ENCODE measurements at regions not wholly inside any gene's neighbourhood (a gene's known extent, or its start where the extent isn't known, plus 50 kb on each side); places are given as distances from the start of the nearest gene placed in this dataset.

GRCh38 chr12:74043343-74043742 is 494.3 kb upstream of the ATXN7L3B start:
- no peaks in the 10 kb centered on the region for H3K36me3 Mint-ChIP-seq
- peaks cover 8 to 14% of the 10 kb centered on the region in 2 donors for H3K9me3 Mint-ChIP-seq
- H3K27ac Mint-ChIP-seq = no peak overlapping the region
- no peak for ATAC-seq
- DNase-seq (ENCODE audit: low spot score in 2 of 2) = no peak

GRCh38 chr12:74049348-74049747 is 488.3 kb upstream of the ATXN7L3B start:
- H3K36me3 Mint-ChIP-seq = no peaks in the 10 kb centered on the region
- ATAC-seq = no peak
- no peak overlapping the region for H3K27ac Mint-ChIP-seq
- DNase-seq (ENCODE audit: low spot score in 2 of 2) = no peak
- H3K9me3 Mint-ChIP-seq = peaks cover 0 to 5% of the 10 kb centered on the region in 2 donors

- H3K36me3 Mint-ChIP-seq = no peaks in the 10 kb centered on the region
- H3K9me3 Mint-ChIP-seq = peaks cover 0 to 5% of the 10 kb centered on the region in 2 donors
Measured at GRCh38 chr12:74051848-74052247, 485.8 kb upstream of the ATXN7L3B start.

GRCh38 chr12:74066476-74066875 is 471.2 kb upstream of the ATXN7L3B start:
- no peak for ATAC-seq
- Mint-ChIP-seq H3K36me3 (peaks cover 5 to 21% of the 10 kb centered on the region in 2 donors), H3K9me3 (peaks cover 32 to 41% of the 10 kb centered on the region in 2 donors), H3K27ac (no peak overlapping the region)
- DNase-seq (ENCODE audit: low spot score in 2 of 2) = no peak

More at GRCh38 chr12:74051848-74052247, 485.8 kb upstream of the ATXN7L3B start:
- H3K27ac Mint-ChIP-seq = no peak overlapping the region
- ATAC-seq = no peak
- no peak for DNase-seq (ENCODE audit: low spot score in 2 of 2)

- Mint-ChIP-seq H3K27ac (no peak overlapping the region), H3K9me3 (peaks cover 29 to 37% of the 10 kb centered on the region in 2 donors), H3K36me3 (peaks cover 5 to 15% of the 10 kb centered on the region in 2 donors)
- DNase-seq (ENCODE audit: low spot score in 2 of 2) (no peak), ATAC-seq (no peak)
Measured at GRCh38 chr12:74071182-74071581, 466.5 kb upstream of the ATXN7L3B start.

- DNase-seq (ENCODE audit: low spot score in 2 of 2) (no peak), ATAC-seq (no peak)
- Mint-ChIP-seq H3K27ac (no peak overlapping the region), H3K36me3 (no peaks in the 10 kb centered on the region), H3K9me3 (peaks cover 2% of the 10 kb centered on the region in 2 donors)
Measured at GRCh38 chr12:74076918-74077317, 460.7 kb upstream of the ATXN7L3B start.

- no peak for ATAC-seq
- H3K27ac Mint-ChIP-seq = no peak overlapping the region
- no peak for DNase-seq (ENCODE audit: low spot score in 2 of 2)
- H3K36me3 Mint-ChIP-seq = no peaks in the 10 kb centered on the region
- H3K9me3 Mint-ChIP-seq = peaks cover 0 to 4% of the 10 kb centered on the region in 2 donors
Measured at GRCh38 chr12:74105434-74105833, 432.2 kb upstream of the ATXN7L3B start.

- H3K36me3 Mint-ChIP-seq = no peaks in the 10 kb centered on the region
- no peak for ATAC-seq
- no peak overlapping the region for H3K27ac Mint-ChIP-seq
- DNase-seq (ENCODE audit: low spot score in 2 of 2) = no peak
- H3K9me3 Mint-ChIP-seq = no peaks in the 10 kb centered on the region
Measured at GRCh38 chr12:74108729-74109128, 428.9 kb upstream of the ATXN7L3B start.

- peaks cover 0 to 4% of the 10 kb centered on the region in 2 donors for H3K9me3 Mint-ChIP-seq
- DNase-seq (ENCODE audit: low spot score in 2 of 2) (no peak), ATAC-seq (peak in 1 of 2 donors; percentile 41)
- no peak overlapping the region for H3K27ac Mint-ChIP-seq
- H3K36me3 Mint-ChIP-seq = no peaks in the 10 kb centered on the region
Measured at GRCh38 chr12:74111688-74112360, 425.8 kb upstream of the ATXN7L3B start.

- ATAC-seq = no peak
- no peaks in the 10 kb centered on the region for H3K36me3 Mint-ChIP-seq
- no peak for DNase-seq (ENCODE audit: low spot score in 2 of 2)
- H3K27ac Mint-ChIP-seq = no peak overlapping the region
- peaks cover 0 to 4% of the 10 kb centered on the region in 2 donors for H3K9me3 Mint-ChIP-seq
Measured at GRCh38 chr12:74119811-74120362, 417.7 kb upstream of the ATXN7L3B start.

- Mint-ChIP-seq H3K36me3 (no peaks in the 10 kb centered on the region), H3K9me3 (peaks cover 0 to 4% of the 10 kb centered on the region in 2 donors), H3K27ac (no peak overlapping the region)
- DNase-seq (ENCODE audit: low spot score in 2 of 2) (no peak), ATAC-seq (no peak)
Measured at GRCh38 chr12:74120644-74121043, 417.0 kb upstream of the ATXN7L3B start.

GRCh38 chr12:74129702-74130101 is 407.9 kb upstream of the ATXN7L3B start:
- ATAC-seq (no peak), DNase-seq (ENCODE audit: low spot score in 2 of 2) (no peak)
- Mint-ChIP-seq H3K9me3 (peaks cover 5% of the 10 kb centered on the region in 2 donors), H3K27ac (no peak overlapping the region), H3K36me3 (no peaks in the 10 kb centered on the region)

GRCh38 chr12:74144396-74144795 is 393.2 kb upstream of the ATXN7L3B start:
- Mint-ChIP-seq H3K36me3 (no peaks in the 10 kb centered on the region), H3K9me3 (no peaks in the 10 kb centered on the region), H3K27ac (no peak overlapping the region)
- no peak for ATAC-seq
- no peak for DNase-seq (ENCODE audit: low spot score in 2 of 2)

- H3K9me3 Mint-ChIP-seq = no peaks in the 10 kb centered on the region
- no peaks in the 10 kb centered on the region for H3K36me3 Mint-ChIP-seq
- H3K27ac Mint-ChIP-seq = no peak overlapping the region
- no peak for DNase-seq (ENCODE audit: low spot score in 2 of 2)
- no peak for ATAC-seq
Measured at GRCh38 chr12:74145328-74145727, 392.3 kb upstream of the ATXN7L3B start.

- DNase-seq (ENCODE audit: low spot score in 2 of 2) = no peak
- Mint-ChIP-seq H3K27ac (no peak overlapping the region), H3K9me3 (no peaks in the 10 kb centered on the region), H3K36me3 (no peaks in the 10 kb centered on the region)
- no peak for ATAC-seq
Measured at GRCh38 chr12:74148849-74149248, 388.8 kb upstream of the ATXN7L3B start.

- H3K36me3 Mint-ChIP-seq = no peaks in the 10 kb centered on the region
- H3K9me3 Mint-ChIP-seq = no peaks in the 10 kb centered on the region
- DNase-seq (ENCODE audit: low spot score in 2 of 2) (no peak), ATAC-seq (no peak)
- no peak overlapping the region for H3K27ac Mint-ChIP-seq
Measured at GRCh38 chr12:74152370-74152769, 385.3 kb upstream of the ATXN7L3B start.

- DNase-seq (ENCODE audit: low spot score in 2 of 2) (no peak), ATAC-seq (no peak)
- H3K9me3 Mint-ChIP-seq = no peaks in the 10 kb centered on the region
- no peaks in the 10 kb centered on the region for H3K36me3 Mint-ChIP-seq
- no peak overlapping the region for H3K27ac Mint-ChIP-seq
Measured at GRCh38 chr12:74166096-74166495, 371.5 kb upstream of the ATXN7L3B start.

- DNase-seq (ENCODE audit: low spot score in 2 of 2) (no peak), ATAC-seq (no peak)
- peaks cover 1 to 2% of the 10 kb centered on the region in 2 donors for H3K9me3 Mint-ChIP-seq
- no peaks in the 10 kb centered on the region for H3K36me3 Mint-ChIP-seq
- H3K27ac Mint-ChIP-seq = no peak overlapping the region
Measured at GRCh38 chr12:74169607-74170006, 368.0 kb upstream of the ATXN7L3B start.

All from activated naive CD4-positive, alpha-beta T cell treated with anti-CD3 and anti-CD28 coated beads, Interleukin-2, amount 50 U/mL, for 72 hours (primary cell).